ENCODE measurements at regions not wholly inside any gene's neighbourhood (a gene's known extent, or its start where the extent isn't known, plus 50 kb on each side); places are given as distances from the start of the nearest gene placed in this dataset.

DNA sequence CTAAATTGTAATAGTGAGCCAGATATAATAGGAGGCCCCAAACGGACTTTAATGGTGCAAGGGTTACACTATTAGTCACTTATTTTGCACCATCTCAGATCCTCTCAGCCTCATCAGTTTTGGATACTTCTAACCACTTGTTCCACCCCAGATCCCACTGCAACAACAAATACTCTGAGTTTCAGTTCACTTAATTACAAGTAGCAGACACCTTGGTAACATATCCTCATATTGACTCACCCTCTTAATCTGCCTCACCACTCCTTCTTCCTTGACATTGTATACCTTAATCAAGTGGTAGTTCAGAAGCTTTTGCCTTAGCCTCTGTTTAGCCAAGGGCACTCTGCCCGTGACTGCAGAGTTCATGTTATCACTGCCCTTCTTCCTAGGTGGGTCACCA, 256.1 kb upstream of the UBASH3B start (continued):
- TF ChIP-seq ZNF639 (CRISPR knock-in tag; conservative IDR thresholded peaks at IDR 0.05 in 1 of 2, IDR thresholded peaks at IDR 0.05 in 1 of 2) (no peak), RAD51 (IDR thresholded peaks at IDR 0.05; ENCODE audit: borderline replicate concordance, low read depth) (no peak), ILF3 (IDR thresholded peaks at IDR 0.05; ENCODE audit: borderline replicate concordance) (no peak), PHB (CRISPR knock-in tag; IDR thresholded peaks at IDR 0.05) (no peak), ZNF785 (CRISPR knock-in tag; IDR thresholded peaks at IDR 0.05) (no peak), ZNF707 (CRISPR knock-in tag; conservative IDR thresholded peaks at IDR 0.05) (no peak), POLR2AphosphoS5 (IDR thresholded peaks at IDR 0.05; ENCODE audit: control insufficient read depth, insufficient read depth, low read depth, low read length) (no peak), CBX1 (IDR thresholded peaks at IDR 0.05; ENCODE audit: low read depth) (no peak)
- TF ChIP-seq, protein P1, sequence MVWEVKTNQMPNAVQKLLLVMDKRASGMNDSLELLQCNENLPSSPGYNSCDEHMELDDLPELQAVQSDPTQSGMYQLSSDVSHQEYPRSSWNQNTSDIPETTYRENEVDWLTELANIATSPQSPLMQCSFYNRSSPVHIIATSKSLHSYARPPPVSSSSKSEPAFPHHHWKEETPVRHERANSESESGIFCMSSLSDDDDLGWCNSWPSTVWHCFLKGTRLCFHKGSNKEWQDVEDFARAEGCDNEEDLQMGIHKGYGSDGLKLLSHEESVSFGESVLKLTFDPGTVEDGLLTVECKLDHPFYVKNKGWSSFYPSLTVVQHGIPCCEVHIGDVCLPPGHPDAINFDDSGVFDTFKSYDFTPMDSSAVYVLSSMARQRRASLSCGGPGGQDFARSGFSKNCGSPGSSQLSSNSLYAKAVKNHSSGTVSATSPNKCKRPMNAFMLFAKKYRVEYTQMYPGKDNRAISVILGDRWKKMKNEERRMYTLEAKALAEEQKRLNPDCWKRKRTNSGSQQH (CRISPR knock-in tag; IDR thresholded peaks at IDR 0.05) = no peak
- TF ChIP-seq, protein P2, sequence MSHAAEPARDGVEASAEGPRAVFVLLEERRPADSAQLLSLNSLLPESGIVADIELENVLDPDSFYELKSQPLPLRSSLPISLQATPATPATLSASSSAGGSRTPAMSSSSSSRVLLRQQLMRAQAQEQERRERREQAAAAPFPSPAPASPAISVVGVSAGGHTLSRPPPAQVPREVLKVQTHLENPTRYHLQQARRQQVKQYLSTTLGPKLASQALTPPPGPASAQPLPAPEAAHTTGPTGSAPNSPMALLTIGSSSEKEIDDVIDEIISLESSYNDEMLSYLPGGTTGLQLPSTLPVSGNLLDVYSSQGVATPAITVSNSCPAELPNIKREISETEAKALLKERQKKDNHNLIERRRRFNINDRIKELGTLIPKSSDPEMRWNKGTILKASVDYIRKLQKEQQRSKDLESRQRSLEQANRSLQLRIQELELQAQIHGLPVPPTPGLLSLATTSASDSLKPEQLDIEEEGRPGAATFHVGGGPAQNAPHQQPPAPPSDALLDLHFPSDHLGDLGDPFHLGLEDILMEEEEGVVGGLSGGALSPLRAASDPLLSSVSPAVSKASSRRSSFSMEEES (CRISPR knock-in tag; IDR thresholded peaks at IDR 0.05) = no peak
- TF ChIP-seq, protein P3, sequence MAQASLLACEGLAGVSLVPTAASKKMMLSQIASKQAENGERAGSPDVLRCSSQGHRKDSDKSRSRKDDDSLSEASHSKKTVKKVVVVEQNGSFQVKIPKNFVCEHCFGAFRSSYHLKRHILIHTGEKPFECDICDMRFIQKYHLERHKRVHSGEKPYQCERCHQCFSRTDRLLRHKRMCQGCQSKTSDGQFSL (CRISPR knock-in tag; IDR thresholded peaks at IDR 0.05) = no peak
- TF ChIP-seq, protein P3 (tag; IDR thresholded peaks at IDR 0.05) = no peak

All from K562 (cell line).